GM19035 (cell line): ENCODE measurements at regions not wholly inside any gene's neighbourhood (a gene's known extent, or its start where the extent isn't known, plus 50 kb on each side); places are given as distances from the start of the nearest gene placed in this dataset.

Experiments used
- ATAC-seq: cut with Tn5 transposase; IDR thresholded peaks from one replicate; pipeline ENCODE4 v1.9.1; 2021; ENCODE audit not compliant: unreplicated experiment

- ATAC-seq = no peak
Measured at GRCh38 chr10:21269289-21269688, 256.2 kb downstream of the SKIDA1 start.

DNA sequence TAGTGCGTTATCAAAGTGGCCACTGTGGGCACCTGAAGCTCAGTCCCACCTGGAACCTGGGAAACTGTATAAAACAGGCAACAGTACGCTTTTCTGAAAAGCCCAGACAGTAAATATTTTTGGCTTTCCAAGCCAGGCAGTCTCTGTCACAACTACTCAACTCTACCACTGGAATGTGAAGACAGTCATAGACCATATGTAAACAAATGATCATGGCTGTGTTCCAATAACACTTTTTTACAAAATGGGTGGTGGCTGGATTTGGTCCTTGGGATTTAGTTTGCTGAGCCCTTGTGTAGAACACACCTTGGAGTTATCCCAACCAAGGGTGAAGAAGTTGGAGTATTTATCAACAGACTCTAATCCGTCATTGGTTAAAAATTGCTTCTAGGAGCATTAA is 259.9 kb downstream of the SKIDA1 start:
- ATAC-seq = no peak

DNA sequence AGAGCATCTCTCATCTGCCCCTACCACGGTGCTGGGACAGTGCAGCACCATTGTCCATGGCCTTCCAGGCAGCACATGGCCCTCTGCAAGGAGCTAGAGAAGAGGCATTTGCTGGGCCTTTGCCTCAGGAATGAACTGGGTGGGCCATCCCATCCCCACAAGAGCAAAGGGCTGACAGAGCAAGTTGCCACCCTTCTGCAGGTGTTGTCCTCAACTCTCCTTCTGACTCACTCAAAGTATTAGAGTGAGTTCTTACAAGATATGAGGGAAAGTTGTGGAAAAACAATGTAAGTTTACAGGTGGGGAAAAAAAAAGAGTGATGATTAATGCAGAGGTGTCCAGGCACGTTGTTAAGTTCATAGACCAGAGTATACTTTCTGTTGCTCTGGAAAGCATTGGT is 261.2 kb downstream of the SKIDA1 start:
- ATAC-seq = no peak

DNA sequence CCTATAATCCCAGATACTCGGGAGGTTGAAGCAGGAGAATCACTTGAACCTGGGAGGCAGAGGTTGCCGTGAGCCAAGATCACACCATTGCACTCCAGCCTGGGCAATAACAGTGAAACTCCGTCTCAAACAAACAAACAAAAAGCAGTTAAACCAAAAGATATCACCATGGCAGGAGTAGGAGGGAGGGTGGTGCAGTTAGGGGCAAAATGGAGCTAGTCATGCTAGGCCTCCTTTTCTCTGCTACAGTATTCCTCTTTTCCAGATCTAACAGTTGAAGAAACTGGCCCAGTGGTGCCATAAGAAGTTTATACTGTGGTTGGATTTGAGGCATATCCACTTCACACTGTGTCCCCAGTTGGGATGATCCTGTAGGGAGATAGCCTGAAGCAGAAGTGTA is 261.6 kb downstream of the SKIDA1 start:
- no peak for ATAC-seq

GRCh38 chr10:21263263-21263803 is 262.1 kb downstream of the SKIDA1 start:
- ATAC-seq = no peak

DNA sequence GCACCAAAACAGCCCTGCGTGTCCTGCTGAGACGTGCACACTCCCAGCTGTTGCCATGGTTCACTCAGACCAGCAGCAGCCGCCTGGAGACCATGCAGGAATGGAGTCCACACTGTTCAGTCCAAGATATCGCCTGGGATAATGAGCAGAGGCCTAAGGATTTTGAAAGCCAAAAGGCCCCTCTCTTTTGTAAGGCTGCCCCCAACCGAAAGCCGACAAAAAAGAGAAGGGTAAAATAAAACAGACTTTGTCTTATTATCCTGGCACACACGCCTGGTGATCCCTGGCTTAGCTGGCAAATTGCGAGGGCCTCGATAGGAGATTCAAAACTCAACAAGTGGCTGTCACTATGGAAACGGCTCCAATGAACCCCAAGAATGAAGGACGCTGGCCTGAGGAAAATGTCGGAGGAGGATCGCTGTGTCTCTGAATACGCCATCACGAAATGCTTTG is 263.6 kb downstream of the SKIDA1 start:
- no peak for ATAC-seq

DNA sequence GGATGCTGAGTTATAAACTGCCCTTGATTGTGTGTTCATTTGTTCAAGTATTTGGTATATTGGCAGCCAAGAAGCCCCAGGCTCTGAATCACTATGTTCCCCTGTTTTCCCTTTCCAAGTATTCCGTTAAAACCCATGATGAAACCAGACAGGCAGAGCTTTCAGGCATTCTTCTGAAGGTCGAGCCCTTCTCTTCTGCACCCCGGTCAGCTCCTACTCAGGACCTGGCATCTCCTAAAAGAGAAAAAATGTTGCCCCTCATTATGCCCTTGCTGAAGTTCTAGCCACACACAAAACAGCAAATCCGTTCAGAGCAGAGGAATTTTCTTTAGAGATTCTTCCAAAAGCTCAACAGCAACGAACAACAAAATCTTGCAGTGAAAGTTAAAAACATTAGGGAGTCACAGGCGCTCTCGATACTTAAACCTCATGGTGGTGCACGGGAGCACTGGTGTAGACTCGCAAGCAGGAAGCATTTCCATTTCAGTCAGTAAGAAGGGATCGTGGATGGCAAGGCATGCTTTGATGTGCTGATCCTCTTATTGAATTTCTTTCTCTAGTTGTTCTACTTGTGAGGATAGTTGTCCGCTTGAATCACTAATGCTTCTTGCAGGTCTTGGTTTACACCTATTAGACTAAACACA is 264.9 kb downstream of the SKIDA1 start:
- ATAC-seq = no peak

DNA sequence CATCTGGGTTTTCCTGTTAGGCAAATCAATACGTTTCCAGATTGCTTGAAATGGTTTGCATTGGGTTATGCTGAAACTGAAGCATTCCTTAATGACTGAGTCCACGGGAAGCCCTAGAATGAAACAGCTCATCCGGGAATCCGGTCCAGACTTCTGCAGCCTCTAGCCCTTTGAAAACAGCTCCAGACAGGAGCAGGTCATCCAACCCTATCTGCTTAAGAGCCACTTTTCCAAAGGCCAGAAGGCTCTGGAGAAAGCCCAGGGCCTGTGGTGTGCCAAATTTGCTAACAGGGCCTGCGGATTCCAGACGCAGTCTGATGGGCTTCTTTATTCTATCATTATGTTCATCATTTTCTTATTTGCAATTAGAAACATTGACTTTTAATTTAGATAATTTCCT is 265.4 kb downstream of the SKIDA1 start:
- no peak for ATAC-seq

GRCh38 chr10:21257919-21258318 is 267.6 kb downstream of the SKIDA1 start:
- ATAC-seq = no peak

DNA sequence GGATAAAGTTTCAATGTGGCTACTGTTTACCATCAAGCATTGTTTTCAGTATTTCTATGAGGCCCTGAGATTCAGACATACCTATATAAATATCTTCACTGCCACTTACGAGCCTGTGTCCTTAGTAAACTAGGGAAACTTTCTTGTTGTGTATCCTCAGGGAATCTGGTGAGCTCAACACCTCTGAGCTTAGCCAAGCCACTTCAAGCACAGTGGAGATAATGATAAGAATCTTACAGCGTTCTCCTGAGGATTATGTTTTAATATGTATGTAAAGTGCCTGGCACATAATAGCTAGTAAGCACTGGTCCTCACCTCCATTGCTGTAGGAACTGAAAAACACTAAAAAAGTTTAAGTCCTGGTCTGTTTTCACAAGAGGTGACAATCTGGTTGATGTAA is 268.3 kb downstream of the SKIDA1 start:
- ATAC-seq = no peak

DNA sequence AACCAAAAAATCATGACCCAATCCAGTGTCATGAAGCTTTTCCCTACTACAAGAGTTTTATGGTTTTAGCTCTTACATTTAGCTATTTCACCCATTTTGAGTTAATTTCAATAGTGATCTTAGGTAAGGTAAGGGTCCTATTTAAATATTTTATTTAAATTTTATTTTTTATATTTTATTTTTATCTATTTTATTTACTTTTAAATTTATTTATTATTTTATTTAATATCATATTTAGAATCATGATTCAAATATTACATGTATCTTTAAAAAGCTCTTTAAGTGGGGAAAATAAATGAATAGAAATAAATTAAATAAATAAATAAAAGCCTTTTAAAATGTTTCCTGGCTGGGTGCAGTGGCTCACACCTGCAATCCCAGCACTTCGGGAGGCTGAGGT is 276.0 kb downstream of the SKIDA1 start:
- no peak for ATAC-seq

DNA sequence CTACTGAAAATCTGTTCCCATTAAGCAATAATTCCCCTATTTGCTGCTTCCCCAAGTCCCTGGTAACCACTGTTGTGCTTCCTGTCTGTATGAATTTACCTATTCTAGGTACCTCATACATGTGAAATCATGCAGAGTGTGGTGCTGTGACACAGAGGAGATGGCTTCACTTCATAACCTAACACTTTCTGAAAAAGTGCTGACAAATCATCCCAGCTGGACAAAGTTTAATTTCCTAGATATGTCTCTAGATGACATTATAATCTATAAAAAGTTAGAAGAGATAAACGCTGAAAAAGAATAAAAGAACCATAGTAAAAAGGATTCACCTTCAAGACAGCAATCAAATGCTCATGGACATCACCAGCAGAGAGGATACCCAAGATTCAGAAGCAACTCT is 277.9 kb downstream of the SKIDA1 start:
- ATAC-seq = no peak

GRCh38 chr10:21246178-21246577 is 279.3 kb downstream of the SKIDA1 start:
- ATAC-seq = no peak

DNA sequence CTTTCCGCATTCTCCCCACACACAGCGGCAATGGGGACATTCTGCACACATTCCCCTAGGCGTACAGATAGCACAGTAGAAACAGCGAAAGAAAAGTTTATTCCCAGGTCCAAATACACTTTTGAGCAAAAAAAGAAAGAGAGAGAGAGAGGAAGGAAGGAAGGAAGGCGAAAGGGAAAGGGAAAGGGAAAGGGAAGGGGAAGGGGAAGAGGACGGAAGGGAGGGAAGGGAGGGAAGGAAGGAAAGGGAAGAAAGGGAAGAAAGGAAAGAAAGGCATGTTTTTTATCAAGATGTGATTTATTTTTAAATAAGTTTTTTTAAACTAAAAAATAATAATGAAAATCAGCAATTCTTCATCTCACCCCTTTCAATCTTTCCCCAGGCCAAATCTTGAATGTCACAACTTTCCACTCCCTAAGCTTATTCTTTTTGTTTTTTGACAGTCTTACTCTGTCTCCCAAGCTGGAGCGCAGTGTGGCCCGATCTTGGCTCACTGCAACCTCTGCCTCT is 281.7 kb downstream of the SKIDA1 start:
- no peak for ATAC-seq

DNA sequence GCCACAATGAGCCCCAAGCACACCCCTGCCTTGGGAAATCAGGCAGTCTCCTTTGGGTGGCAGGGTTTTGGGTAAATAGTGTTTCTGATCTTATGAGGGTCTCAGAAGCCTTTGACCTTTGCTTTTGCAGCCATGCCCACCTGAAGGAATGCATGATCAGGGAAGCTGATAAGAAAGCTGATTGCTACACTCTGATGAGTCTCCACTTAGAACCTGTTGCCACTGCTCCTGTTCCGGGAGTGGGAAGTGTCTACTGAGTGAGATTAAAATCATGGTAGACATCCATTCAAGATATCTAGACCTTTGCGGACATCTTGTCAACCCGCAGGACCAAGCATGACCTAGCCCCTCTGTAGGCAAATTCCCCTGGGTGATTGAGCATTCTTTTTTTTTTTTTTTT is 282.6 kb downstream of the SKIDA1 start:
- ATAC-seq = no peak

DNA sequence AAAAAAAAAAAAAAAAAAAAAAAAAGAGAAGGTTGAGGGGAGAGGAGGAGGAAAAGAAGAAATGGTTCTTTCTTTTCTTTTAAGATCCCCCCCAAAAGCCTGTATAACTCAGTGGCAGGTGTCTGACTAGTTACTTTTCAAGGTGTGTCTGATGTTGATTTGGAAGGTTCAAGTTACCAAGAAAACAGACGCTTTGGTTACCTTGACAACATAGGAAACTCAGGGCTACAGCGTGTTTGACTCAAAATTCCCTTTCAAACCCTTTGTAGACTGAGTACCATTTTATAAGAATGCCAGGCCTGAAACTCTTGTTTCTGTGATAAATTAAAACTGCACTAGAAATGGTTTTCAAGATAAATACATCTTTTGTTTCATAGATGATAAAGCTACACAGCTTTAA is 286.8 kb downstream of the SKIDA1 start:
- ATAC-seq = no peak

DNA sequence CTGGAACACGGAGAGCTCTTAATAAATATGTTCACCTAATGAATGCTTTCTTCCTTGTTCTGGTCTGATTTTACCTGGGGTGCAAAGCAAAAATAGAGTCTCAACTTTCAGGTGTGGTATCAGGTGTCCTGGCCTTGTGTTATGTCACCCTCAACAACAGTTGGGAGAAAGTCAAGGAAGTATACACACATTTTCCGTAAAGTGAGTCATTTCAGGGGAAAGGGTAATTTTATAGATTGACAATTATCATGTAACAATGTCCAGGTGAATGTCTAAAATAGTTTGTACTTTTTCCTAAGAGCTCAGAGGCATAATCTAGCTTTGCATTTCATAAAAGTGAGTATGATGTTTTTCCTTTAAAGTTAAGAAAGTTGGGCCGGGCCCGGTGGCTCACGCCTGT is 287.4 kb downstream of the SKIDA1 start:
- no peak for ATAC-seq

GRCh38 chr10:21234761-21235160 is 290.7 kb downstream of the SKIDA1 start:
- ATAC-seq = no peak

DNA sequence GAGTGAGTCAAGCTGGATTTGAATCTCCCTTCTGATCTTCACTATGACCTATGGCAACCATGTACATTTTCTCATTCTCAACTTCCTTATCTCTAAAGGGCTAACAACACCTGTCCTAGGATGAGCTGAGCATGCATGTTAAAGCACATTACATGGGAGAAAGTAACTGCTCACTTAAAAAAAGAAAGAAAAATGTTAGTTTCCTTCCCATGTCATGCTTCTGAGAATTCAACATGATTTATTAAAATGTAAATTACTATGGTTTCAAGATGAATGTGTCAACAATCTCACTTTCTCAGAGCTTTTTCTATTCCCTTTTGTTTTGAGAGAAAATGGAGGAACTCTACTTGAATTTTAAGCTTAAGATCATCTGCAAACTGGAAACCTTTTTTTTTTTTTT is 295.3 kb downstream of the SKIDA1 start:
- ATAC-seq = no peak

- no peak for ATAC-seq
Measured at GRCh38 chr10:21217748-21218367, 307.6 kb downstream of the SKIDA1 start.

- ATAC-seq = no peak
Measured at GRCh38 chr10:21217107-21217506, 308.4 kb downstream of the SKIDA1 start.

DNA sequence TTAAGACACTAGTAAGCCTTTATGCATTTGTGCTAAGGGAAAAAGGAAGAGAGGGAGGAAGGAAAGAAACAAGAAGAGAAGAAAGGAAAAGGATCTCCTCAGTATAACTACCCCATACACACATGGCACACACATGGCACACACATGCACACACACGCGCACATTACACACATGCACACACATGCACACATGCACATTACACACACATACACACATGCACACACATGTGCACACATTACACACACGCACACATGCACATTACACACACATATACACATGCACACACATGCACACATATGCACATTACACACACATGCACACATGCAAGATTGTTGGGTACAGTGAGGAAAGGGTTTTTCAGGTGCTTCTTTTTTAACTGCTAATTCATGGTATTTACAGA is 311.2 kb downstream of the SKIDA1 start:
- no peak for ATAC-seq

- no peak for ATAC-seq
Measured at GRCh38 chr10:21213381-21213780, 312.1 kb downstream of the SKIDA1 start.
